Putamen (tissue), 1 donor: ENCODE measurements at regions not wholly inside any gene's neighbourhood (a gene's known extent, or its start where the extent isn't known, plus 50 kb on each side); places are given as distances from the start of the nearest gene placed in this dataset.
"Not testable (repeated sequence)": the region's sequence is repeated elsewhere in the genome, so short reads cannot be mapped to it uniquely, and the experiment has no call there.

Experiments
- DNase-seq: peaks from one replicate; pipeline ENCODE4 v3.0.0-alpha.2; 2016; ENCODE audit warnings: low spot score

DNA sequence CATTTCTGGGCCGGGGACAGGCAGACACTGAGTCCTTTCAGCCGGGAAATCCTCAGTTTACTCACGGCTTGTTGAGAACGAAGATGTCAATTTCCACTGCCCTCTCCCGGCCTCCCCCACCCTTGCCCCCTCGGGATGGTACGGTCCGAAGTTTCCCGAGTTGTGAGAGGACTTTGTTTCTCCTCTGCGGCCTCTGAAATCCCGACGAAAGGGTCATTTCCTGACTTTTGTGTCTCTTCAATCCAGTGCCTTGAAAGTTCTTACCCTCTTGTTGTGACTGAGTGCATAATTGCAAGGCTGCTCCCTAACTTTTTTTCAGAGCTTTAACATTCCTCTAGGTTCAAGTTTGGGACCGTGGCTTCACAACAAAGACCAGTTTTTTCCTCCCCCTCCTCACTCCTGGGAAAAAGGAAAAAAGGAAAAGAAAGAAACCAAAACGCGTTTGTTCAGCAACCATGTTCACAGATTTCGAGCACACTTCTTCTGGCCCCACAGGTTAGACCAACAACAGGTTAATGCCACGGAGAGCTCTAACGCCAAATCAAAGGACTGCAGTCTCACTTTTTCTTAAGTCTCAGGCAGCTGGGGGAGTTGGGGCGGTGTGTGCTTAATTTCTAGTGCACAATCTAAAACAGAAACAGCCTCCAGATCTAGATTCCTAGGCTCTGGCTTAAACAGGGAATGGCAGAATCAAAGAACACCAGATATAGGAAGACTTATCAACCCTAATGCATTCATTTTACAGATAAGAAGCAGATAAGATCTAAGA is 138.9 kb downstream of the TMCO5A start:
- DNase-seq, result no peak

DNA sequence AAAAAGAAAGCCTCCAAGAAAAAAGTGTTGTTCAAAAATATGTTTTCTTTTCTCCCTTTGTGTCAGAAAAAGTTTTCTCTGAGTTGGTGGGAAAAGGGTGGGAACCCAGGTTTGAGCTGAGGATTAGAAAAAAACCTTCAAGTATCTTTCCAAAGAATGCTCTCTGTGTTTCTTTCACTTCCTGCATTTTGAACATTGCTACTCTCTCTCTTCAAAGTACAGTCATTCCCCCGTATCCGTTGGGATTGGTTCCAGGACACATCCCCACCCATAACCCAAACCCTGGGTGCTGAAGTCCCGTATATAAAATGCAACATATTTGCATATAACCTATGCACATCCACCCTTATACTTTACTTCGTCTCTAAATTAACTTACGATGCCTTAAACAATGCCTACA is 139.6 kb downstream of the TMCO5A start:
- no peak for DNase-seq

DNA sequence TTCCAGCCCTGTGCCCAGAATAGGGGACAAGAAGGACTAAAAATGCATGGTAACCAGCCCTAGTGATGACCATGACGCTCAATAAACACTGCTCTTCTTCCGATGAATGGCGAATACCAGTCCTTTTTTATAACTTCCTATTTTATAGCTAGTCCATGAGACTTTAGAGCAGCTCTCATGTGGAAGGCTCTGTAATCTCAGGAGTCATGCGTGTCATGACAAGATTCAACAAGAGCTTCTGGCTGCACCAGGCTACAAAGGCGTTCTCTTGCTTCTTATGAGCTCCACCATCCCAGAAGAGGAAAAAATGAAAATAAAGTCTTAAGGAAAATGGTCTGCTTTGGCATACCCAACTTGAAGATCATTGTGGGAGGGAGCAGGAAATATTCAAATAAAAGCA is 141.0 kb downstream of the TMCO5A start:
- no peak for DNase-seq

- no peak for DNase-seq
These were observed 142.3 kb downstream of the TMCO5A start for GRCh38 chr15:38076786-38077185.

- DNase-seq, result no peak
These were observed 144.8 kb downstream of the TMCO5A start for GRCh38 chr15:38079236-38079635.

DNA sequence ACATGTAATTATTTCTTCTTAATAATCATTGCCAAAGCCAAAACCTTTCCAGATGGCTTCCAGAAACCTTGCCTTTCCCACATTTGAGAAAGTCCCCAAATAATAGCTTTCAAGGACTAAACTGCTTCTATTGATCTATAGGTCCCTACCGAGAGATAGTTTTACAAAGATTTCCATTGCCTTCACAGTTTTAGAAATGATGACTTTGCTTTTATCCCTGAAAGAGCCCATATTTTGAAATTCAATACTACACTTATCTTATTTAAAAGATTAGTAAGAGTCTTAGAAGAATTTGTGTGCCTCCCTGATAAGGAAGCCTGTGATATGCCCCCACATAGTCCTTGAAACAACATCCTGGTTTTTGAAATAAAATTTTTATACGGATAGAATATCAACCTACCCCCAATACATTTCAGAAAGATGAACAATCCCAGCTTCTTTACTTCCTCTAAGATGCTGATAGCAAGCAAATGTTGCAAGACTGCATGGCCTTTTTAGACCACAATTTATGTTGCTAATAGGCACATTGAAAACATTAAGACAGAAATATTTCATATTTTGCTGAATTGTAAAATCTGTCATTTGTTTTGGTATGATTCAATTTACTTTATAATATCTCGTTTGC is 146.3 kb downstream of the TMCO5A start:
- no peak for DNase-seq

- no peak for DNase-seq
These were observed 149.8 kb downstream of the TMCO5A start for GRCh38 chr15:38084289-38084688.

DNA sequence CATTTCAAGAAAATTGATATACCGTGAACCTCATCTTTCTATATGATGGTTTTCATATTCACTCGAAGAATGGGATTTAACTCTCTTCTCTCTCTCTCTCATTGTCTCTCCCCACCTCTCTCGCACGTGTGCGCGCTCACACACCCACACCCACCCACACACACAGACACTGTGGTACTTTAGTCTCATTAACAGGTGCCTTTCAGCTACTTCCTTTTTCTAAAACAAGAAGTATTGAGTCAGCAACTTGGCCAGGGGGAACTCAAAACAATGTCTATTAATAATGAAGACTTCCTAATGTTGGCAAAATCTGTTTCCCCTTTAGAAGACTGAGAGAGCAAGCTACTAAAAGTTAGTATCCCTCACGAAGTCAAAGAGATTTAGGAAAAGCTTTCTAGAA is 150.7 kb downstream of the TMCO5A start:
- no peak for DNase-seq

GRCh38 chr15:38085931-38086568 is 151.6 kb downstream of the TMCO5A start:
- DNase-seq, result no peak

DNA sequence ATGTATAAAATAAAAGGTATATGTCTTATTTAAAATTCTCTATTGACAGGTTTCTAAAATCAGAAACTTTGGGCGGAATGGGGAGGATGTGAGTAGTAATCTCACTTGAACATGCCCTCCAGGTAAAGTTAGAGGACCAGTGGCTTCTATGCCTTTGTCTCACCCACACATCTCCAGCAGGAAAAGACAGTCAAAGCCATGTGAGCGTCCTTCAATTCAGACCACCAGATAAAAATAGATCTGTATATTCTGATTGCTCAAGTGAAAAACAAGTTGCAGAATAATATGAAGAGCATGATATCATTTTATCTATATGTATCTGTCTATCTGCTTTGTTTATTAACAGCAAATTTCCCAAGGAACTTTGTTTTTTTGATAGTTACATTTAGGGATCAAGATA is 152.2 kb downstream of the TMCO5A start:
- DNase-seq, result no peak

- DNase-seq, result no peak
These were observed 154.5 kb downstream of the TMCO5A start for GRCh38 chr15:38088971-38089370.

DNA sequence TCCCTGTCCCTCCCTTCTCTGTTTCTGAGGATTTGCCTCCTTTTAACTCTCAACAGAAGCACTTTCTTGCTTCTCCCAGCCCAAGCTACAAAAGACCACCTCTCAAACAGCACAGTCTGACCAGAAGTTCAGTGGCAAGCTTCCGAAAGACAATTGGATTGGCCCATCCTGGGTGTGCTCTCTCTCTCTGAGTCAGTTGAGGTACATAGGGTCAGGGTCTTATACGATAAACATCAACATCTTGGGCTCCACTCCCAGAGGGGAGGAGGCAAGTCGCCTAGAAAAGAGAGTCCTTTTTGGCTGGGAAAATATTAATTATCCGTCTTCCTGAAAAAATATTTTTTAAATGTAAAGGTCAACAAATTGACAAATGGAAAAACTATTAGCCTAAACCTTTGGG is 155.8 kb downstream of the TMCO5A start:
- no peak for DNase-seq

DNA sequence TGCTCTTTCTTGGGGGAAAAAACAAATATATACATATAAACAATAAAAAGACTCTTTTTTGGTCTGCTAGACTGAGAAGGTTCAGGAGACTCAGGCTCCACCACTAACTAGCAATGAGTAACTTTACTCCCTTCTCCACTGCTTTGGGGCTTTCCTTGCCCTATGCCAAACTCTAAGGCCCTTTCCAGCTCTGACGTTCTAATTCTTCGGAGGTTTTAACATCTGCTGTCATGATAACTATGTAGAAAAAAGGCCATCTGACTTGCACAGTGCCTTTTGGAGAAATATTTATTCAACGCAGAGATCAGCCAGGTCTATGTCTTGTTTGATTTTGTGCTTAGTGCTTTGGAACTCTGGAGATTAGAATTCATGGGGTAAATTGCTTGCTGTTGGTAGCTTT is 156.2 kb downstream of the TMCO5A start:
- no peak for DNase-seq

GRCh38 chr15:38091078-38091645 is 156.7 kb downstream of the TMCO5A start:
- no peak for DNase-seq

- DNase-seq, result no peak
These were observed 158.7 kb upstream of the SPRED1 start for GRCh38 chr15:38093931-38094330.

DNA sequence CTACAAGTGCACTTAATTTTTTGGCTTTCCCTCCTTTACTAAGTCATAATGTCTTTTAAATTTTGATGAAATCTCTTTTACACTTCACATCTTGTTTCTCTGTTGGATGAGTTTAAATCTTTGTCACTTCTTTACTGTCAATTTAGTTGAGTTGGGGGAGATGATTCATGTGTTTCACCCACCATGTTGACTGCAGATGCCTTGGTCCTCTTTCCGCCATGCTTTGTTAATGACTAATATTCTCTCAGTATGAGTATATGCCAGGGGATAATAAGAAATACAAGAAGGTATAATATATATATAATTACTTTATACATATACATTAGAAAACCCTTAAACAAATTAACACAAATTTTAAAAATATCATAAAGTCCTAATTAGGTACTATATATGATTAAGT is 149.7 kb upstream of the SPRED1 start:
- DNase-seq, result no peak

DNA sequence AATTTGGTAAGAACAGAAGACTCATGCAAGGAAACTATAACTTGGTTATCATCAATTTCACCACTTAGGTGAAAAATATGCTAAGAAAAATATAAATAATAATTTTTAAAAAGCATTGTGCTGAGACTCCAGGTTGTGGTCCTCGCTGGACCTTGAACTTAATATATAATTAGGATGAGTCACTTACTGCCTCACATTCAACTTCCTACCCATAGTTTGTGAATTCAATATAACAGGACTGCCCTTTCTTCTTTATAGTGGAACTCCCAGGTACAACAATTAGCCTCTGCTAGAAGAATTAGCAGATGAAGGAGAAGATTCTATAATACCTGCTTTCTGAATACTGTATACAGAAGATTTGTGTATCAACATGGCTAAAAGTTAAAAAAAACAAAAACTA is 149.1 kb upstream of the SPRED1 start:
- DNase-seq, result no peak

- no peak for DNase-seq
These were observed 141.6 kb upstream of the SPRED1 start for GRCh38 chr15:38111070-38111469.

- no peak for DNase-seq
These were observed 140.2 kb upstream of the SPRED1 start for GRCh38 chr15:38112406-38112805.

DNA sequence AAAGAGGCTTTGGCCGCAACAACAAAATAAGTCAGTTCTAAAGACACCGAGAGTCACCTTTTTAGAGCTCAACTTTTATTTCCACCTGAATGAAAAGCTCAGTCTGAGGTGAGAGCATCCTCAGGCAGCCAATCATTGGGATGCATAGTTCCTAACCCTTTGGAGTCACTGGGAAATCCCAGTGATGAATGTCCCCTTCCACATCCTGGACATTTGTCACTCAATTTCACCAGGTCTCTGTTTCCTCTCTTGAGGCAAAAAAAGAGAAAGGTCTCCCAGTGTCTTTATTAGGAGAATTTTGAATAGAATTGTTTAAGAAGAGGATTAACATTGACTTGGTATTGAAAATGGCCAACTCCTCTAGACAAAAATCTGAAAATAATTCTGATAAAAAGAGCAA is 137.5 kb upstream of the SPRED1 start:
- DNase-seq, result no peak

DNA sequence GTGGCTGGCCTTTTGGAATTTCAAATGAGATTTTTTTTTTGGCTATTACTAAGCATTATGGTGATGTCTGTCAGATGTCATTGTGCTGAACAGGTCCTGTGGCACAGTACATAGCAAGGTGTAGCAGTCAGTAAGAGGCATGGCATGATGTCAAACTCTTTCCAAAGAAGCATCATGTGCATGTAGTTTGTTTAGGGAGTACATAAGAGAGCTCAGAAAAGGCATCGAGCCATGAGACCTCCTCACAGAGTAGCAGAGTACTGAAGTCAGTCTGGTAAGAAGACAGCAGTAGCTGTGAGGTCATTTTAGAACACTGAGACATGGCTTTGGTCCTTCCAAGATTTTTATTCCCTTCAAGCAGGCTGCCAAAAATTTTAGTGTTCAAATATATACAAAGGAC is 134.9 kb upstream of the SPRED1 start:
- no peak for DNase-seq

DNA sequence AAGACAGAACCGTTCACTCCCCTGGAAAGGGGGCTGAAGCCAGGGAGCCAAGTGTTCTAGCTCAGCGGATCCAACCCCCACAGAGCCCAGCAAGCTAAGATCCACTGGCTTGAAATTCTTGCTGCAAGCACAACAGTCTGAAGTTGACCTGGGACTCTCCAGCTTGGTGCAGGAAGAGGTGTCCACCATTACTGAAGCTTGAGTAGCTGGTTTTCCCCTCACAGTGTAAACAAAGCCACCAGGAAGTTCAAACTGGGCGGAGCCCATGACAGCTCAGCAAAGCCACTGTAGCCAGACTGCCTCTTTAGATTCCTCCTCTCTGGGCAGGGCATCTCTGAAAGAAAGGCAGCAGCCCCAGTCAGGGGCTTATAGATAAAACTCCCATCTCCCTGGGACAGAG is 132.8 kb upstream of the SPRED1 start:
- DNase-seq, result not testable (repeated sequence)

DNA sequence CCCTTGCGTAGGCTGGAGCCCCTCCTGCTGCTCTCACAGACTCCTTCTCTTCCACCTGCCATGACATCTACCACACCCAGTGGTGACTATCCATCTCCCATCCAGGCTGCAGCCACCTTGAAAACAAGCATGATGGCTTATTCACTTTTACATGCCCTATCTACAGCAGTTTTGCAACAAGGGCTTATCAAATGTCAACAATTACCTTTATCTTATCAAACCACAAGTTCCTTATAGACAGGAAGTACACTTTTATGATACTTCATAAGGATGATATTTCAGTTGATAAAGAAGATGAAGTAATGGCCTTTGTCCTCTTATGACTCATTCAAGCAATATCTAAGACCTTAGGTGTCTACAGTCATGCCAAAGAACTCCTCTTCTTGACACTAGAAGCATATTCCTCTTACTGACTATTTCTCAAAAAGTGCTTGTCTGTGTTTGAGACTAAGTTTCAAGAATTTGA is 125.3 kb upstream of the SPRED1 start:
- no peak for DNase-seq
